HFFc6 (cell line): ENCODE measurements at regions not wholly inside any gene's neighbourhood (a gene's known extent, or its start where the extent isn't known, plus 50 kb on each side); places are given as distances from the start of the nearest gene placed in this dataset.
"Not testable (repeated sequence)": the region's sequence is repeated elsewhere in the genome, so short reads cannot be mapped to it uniquely, and the experiment has no call there.

Experiments used
- DNase-seq: peaks from one replicate; pipeline ENCODE4 v3.0.0-alpha.2; 2018
- H3K27ac Mint-ChIP-seq: 2 replicates; pipeline ENCODE4 v1.8.0; 2020; ENCODE audit warnings: mild to moderate bottlenecking, mixed read lengths
- H3K27me3 Mint-ChIP-seq: 2 replicates; pipeline ENCODE4 v1.8.0; 2021; ENCODE audit warnings: mild to moderate bottlenecking, moderate library complexity, mixed read lengths; ENCODE audit not compliant: insufficient read depth
- H3K36me3 Mint-ChIP-seq: 2 replicates; pipeline ENCODE4 v1.8.0; 2021; ENCODE audit warnings: low read depth, mixed read lengths
- H3K4me1 Mint-ChIP-seq: 2 replicates; pipeline ENCODE4 v1.8.0; 2020; ENCODE audit warnings: low read depth, mixed read lengths
- H3K4me3 Mint-ChIP-seq: 2 replicates; pipeline ENCODE4 v1.8.0; 2020; ENCODE audit warnings: mild to moderate bottlenecking, moderate library complexity, mixed read lengths
- H3K9me3 Mint-ChIP-seq: 2 replicates; pipeline ENCODE4 v1.8.0; 2020; ENCODE audit warnings: mild to moderate bottlenecking, mixed read lengths
- CTCF ChIP-seq: fragments of 200-600 bp; sonication (generic); IDR thresholded peaks from 2 replicates; pipeline ENCODE4 v1.5.0; 2021; ENCODE audit warnings: antibody characterized with exemption, mild to moderate bottlenecking

- not testable (repeated sequence) for H3K9me3 Mint-ChIP-seq, H3K36me3 Mint-ChIP-seq, H3K27me3 Mint-ChIP-seq, H3K27ac Mint-ChIP-seq, H3K4me3 Mint-ChIP-seq, H3K4me1 Mint-ChIP-seq, DNase-seq
Observed at GRCh38 chr15:31708703-31709327, 321.5 kb upstream of the CHRNA7 start.

GRCh38 chr15:31709479-31709878, 320.8 kb upstream of the CHRNA7 start:
- not testable (repeated sequence) for H3K9me3 Mint-ChIP-seq, DNase-seq, H3K27me3 Mint-ChIP-seq, H3K36me3 Mint-ChIP-seq, H3K4me3 Mint-ChIP-seq, H3K4me1 Mint-ChIP-seq, H3K27ac Mint-ChIP-seq

GRCh38 chr15:31710806-31711205, 319.5 kb upstream of the CHRNA7 start:
- not testable (repeated sequence) for H3K4me3 Mint-ChIP-seq, H3K36me3 Mint-ChIP-seq, H3K9me3 Mint-ChIP-seq, H3K27me3 Mint-ChIP-seq, H3K4me1 Mint-ChIP-seq, DNase-seq, H3K27ac Mint-ChIP-seq

- H3K4me3 Mint-ChIP-seq, H3K27ac Mint-ChIP-seq, H3K27me3 Mint-ChIP-seq, H3K4me1 Mint-ChIP-seq, H3K9me3 Mint-ChIP-seq, DNase-seq, H3K36me3 Mint-ChIP-seq: not testable (repeated sequence)
Observed at GRCh38 chr15:31715208-31715607, 315.1 kb upstream of the CHRNA7 start.

GRCh38 chr15:31718625-31719024, 311.7 kb upstream of the CHRNA7 start:
- H3K27ac Mint-ChIP-seq, H3K9me3 Mint-ChIP-seq, H3K36me3 Mint-ChIP-seq, DNase-seq, H3K4me3 Mint-ChIP-seq, H3K27me3 Mint-ChIP-seq, H3K4me1 Mint-ChIP-seq: not testable (repeated sequence)

- not testable (repeated sequence) for H3K27ac Mint-ChIP-seq, H3K27me3 Mint-ChIP-seq, DNase-seq
Observed at GRCh38 chr15:31719396-31720022, 310.8 kb upstream of the CHRNA7 start.

GRCh38 chr15:31723019-31723418, 307.3 kb upstream of the CHRNA7 start:
- not testable (repeated sequence) for H3K4me1 Mint-ChIP-seq, H3K27me3 Mint-ChIP-seq, H3K4me3 Mint-ChIP-seq, H3K27ac Mint-ChIP-seq, H3K36me3 Mint-ChIP-seq, DNase-seq
- H3K9me3 Mint-ChIP-seq: peaks cover 25% of the 10 kb centered on the region

More at GRCh38 chr15:31719396-31720022, 310.8 kb upstream of the CHRNA7 start:
- H3K9me3 Mint-ChIP-seq, H3K4me1 Mint-ChIP-seq, H3K36me3 Mint-ChIP-seq, H3K4me3 Mint-ChIP-seq: not testable (repeated sequence)

- H3K27ac Mint-ChIP-seq, H3K27me3 Mint-ChIP-seq, H3K4me1 Mint-ChIP-seq, H3K36me3 Mint-ChIP-seq, DNase-seq, H3K4me3 Mint-ChIP-seq: not testable (repeated sequence)
- peaks cover 29% of the 10 kb centered on the region for H3K9me3 Mint-ChIP-seq
Observed at GRCh38 chr15:31724903-31725302, 305.4 kb upstream of the CHRNA7 start.

- H3K27me3 Mint-ChIP-seq, H3K36me3 Mint-ChIP-seq, DNase-seq, H3K27ac Mint-ChIP-seq, H3K4me3 Mint-ChIP-seq, H3K4me1 Mint-ChIP-seq: not testable (repeated sequence)
- H3K9me3 Mint-ChIP-seq: peaks cover 35% of the 10 kb centered on the region
Observed at GRCh38 chr15:31725619-31726018, 304.7 kb upstream of the CHRNA7 start.

GRCh38 chr15:31727612-31728011, 302.7 kb upstream of the CHRNA7 start:
- Mint-ChIP-seq H3K27ac (no peak overlapping the region), H3K27me3 (peaks cover 6% of the 10 kb centered on the region), H3K9me3 (peaks cover 35% of the 10 kb centered on the region), H3K4me3 (no peak overlapping the region), H3K4me1 (no peaks in the 10 kb centered on the region), H3K36me3 (no peaks in the 10 kb centered on the region)
- DNase-seq: no peak
- no peak for TF ChIP-seq CTCF
